Mucosa of stomach (tissue), 1 donor: ENCODE measurements at regions not wholly inside any gene's neighbourhood (a gene's known extent, or its start where the extent isn't known, plus 50 kb on each side); places are given as distances from the start of the nearest gene placed in this dataset.
"Not testable (repeated sequence)": the region's sequence is repeated elsewhere in the genome, so short reads cannot be mapped to it uniquely, and the experiment has no call there.

Source experiments
- H3K27me3 ChIP-seq: one replicate; pipeline ENCODE4 v1.7.0; 2013; ENCODE audit warnings: mild to moderate bottlenecking, low read length; ENCODE audit not compliant: control insufficient read depth, insufficient read depth
- H3K36me3 ChIP-seq: one replicate; pipeline ENCODE4 v1.7.0; 2013; ENCODE audit warnings: low read length; ENCODE audit not compliant: control insufficient read depth, insufficient read depth
- H3K4me1 ChIP-seq: one replicate; pipeline ENCODE4 v1.7.0; 2013; ENCODE audit warnings: mild to moderate bottlenecking, low read length; ENCODE audit not compliant: control insufficient read depth, insufficient read depth
- H3K4me3 ChIP-seq: one replicate; pipeline ENCODE4 v1.7.0; 2013; ENCODE audit warnings: low read length
- H3K9ac ChIP-seq: one replicate; pipeline ENCODE4 v1.7.0; 2013; ENCODE audit warnings: mild to moderate bottlenecking, low read length, moderate library complexity
- H3K9me3 ChIP-seq: one replicate; pipeline ENCODE4 v1.7.0; 2013; ENCODE audit warnings: mild to moderate bottlenecking, low read length, moderate library complexity; ENCODE audit not compliant: control insufficient read depth
- donor health status: Pancreatic carcinoma.

DNA sequence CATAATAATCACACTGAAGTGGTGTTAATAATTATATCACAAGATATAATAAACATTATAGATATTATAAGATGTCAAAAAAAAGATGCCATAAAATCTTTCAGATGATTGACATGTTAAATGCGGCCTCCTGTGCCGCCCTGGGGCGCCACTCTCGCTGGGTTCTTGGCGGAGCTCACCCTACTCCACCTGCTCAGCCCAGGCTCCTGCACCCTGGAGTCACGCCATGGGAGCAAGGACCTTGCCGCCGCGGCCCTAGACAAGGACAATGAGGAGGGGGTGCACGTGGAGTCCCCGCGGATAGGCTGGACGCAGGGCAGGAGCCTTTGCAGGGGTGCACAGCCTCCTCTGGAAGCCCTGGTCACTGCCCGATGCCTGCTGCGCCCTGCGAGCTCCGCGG lies 77.5 kb upstream of the ZNF337 start:
- not testable (repeated sequence) for H3K4me3 ChIP-seq, H3K9ac ChIP-seq, H3K36me3 ChIP-seq, H3K9me3 ChIP-seq, H3K27me3 ChIP-seq, H3K4me1 ChIP-seq

DNA sequence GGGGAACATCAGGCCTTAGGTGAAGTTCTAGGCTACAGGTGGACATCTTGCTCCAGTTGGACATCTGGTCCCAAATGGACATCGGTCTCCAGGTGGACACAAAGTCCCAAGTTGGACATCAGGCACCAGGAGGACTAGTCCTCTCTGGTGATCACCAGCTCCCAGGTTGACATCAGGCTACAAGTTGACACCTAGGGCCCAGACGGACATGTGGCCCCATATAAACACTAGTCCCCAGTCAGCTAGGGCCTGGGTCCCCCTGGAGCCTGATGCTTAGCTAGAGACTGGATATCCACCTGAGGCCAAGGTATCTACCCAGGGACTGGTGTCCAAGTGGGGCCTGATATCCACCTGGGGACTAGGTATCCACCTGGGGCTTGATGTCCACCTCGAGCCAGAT lies 75.8 kb upstream of the ZNF337 start:
- not testable (repeated sequence) for H3K4me3 ChIP-seq, H3K4me1 ChIP-seq, H3K9ac ChIP-seq

DNA sequence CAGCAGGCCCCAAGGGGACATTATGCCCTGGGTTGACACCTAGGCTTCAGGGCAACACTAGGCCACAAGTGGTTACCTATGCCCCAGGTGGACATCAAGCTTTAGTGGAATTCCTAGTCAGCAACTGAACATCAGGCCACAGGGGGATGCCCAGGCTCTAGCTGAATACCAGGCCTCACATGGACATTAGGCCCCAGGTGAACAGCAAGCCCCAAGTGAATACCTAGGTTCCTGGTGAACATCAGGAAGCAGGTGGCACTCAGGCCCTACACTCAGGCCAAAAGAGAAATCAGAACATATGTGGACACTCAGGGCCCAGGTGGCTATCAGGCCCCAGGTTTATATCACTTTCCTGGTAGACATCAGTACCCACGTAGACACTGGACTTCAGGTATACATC lies 75.2 kb upstream of the ZNF337 start:
- not testable (repeated sequence) for H3K9me3 ChIP-seq, H3K4me1 ChIP-seq, H3K9ac ChIP-seq, H3K36me3 ChIP-seq, H3K27me3 ChIP-seq, H3K4me3 ChIP-seq

More for the DNA sequence above, 75.8 kb upstream of the ZNF337 start:
- not testable (repeated sequence) for H3K9me3 ChIP-seq, H3K36me3 ChIP-seq, H3K27me3 ChIP-seq

DNA sequence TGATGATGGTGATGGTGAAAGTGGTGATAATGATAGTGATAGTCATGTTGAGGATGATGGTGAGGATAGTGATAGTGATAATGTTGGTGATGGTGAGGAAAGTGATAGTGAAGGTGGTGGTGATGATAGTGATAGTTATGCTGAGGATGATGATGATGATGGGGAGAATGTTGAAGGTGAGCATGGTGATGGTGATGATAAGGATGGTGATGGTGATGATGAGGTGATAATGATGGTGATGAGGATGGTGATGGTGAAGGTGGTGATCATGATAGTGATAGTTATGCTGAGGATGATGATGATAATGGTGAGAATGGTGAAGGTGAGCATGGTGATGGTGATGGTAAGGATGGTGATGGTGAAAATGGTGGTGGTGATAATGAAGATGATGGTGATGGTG lies 64.9 kb upstream of the ZNF337 start:
- Histone ChIP-seq H3K9ac (no peak overlapping the region), H3K36me3 (no peaks in the 10 kb centered on the region), H3K27me3 (no peaks in the 10 kb centered on the region), H3K9me3 (no peaks in the 10 kb centered on the region), H3K4me1 (no peaks in the 10 kb centered on the region), H3K4me3 (no peak overlapping the region)

DNA sequence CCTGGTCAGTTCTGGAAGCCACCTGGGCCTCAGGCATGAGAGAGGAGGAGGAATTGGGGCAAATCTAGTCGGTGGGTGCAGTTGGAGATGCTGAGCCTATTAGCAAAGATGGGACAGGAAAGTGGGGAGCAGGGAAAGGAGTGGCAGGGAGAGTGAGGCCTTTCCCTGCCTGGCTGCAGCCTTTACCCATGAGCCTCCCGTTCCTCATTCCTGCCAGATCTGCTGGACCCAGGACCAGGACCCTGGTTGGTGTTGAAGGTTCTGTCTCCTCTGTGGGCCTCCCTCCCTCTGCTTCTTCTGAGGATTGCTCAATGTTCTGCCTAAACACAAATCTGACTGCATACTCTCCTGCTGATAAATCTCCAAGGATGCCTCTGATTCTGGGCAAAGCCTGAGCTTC lies 64.4 kb upstream of the ZNF337 start:
- not testable (repeated sequence) for H3K36me3 ChIP-seq, H3K4me3 ChIP-seq, H3K9me3 ChIP-seq, H3K9ac ChIP-seq, H3K27me3 ChIP-seq, H3K4me1 ChIP-seq

DNA sequence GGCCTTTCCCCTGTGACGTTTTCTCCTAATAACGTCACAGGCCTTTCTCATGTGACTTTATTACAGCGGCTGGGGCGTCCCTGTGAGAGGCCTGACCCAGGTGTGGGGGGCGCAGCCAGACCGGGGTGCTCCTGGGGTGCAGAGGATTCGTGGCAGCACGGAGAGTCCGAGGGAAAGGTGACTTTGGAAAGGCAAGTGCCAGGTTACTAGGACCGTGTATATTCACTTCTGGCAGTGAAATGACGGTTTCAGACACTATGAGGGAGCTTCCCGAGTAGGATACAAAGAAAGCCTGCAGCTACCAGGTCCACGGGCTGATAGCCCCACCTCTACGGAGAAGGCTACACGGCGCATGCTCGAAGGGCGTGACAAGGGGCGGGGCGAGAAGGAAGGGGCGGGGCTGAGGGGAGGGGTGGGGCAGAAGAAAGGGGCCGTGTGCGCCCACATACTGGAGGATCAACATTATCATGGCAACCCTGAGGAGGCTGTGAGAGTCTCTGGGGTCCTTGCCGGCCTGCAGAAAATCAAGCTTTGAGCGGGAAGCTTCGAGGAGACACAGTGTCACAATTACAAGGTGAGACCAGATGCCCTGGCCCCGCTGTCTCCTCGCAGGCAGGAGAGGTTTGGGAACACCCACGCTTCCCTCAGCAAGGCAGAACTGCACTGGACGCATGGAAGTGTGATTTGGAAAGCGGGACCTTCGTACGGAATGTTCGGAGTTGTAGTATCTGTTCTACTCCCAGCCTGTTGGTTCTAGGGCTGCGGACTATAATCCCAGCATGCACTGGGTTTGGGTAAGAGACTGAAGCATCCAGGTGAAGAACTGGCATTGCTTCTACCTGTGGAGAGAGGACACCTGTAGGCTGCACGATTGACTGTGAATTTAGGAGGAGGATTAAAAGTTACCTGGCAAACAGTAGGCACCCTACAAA lies 54.4 kb upstream of the ZNF337 start:
- peak overlapping the region; percentile 76 for H3K9ac ChIP-seq

DNA sequence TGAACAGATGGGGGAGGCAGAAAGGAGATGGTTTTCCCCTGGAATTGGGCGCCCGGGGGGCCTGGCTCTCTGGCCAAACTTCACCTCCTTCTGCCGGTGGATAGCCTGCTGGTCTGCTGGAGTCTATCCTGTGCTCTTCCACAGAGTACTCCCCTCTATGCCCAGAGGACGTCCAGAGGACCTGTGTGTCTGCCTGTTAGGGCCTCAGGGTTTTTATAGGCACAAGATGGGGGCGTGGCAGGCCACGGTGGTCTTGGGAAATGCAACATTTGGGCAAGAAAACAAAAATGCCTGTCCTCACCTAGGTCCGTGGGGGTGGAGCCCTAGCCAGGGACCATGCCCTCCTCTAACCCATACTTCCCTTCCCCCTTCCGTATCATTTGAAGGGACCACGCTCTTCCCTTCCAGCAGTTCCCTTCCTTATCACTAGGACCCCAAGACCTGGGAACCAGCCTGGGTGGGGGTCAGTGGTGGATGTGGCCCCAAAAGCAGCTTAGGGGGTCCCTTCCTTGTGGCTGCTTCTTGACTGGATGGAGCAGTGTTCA lies 53.6 kb upstream of the ZNF337 start:
- H3K9ac ChIP-seq = peak overlapping the region; percentile 76

More for the DNA sequence above, 54.4 kb upstream of the ZNF337 start:
- no peaks in the 10 kb centered on the region for H3K36me3 ChIP-seq
- no peaks in the 10 kb centered on the region for H3K9me3 ChIP-seq
- H3K4me1 ChIP-seq = no peaks in the 10 kb centered on the region
- peak overlapping the region; percentile 34 for H3K4me3 ChIP-seq
- H3K27me3 ChIP-seq = no peaks in the 10 kb centered on the region

DNA sequence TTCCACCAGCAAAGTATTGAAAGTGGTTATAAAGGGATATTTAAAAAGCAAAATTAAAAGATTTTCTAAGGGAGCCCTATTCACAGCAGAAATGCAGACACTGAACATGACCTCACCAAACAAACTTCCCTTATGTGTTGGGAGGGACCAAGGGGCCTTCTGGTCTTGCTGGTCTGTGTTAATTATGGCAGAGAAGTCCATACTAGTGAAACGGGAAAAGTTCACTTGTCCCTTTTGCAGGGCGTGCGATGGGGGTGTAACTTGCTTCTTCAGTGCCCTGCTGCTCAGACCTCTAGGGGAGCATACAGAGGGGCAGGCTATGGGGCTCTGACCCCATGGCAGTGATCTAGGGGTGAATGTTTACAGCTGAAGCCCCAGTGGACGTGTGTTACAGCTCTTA lies 53.0 kb upstream of the ZNF337 start:
- no peaks in the 10 kb centered on the region for H3K4me1 ChIP-seq
- no peaks in the 10 kb centered on the region for H3K36me3 ChIP-seq
- H3K27me3 ChIP-seq = no peaks in the 10 kb centered on the region
- no peak overlapping the region for H3K9ac ChIP-seq
- H3K9me3 ChIP-seq = no peaks in the 10 kb centered on the region
- no peak overlapping the region for H3K4me3 ChIP-seq

More for the DNA sequence above, 53.6 kb upstream of the ZNF337 start:
- H3K4me1 ChIP-seq = no peaks in the 10 kb centered on the region
- H3K4me3 ChIP-seq = peak overlapping the region; percentile 34
- no peaks in the 10 kb centered on the region for H3K27me3 ChIP-seq
- H3K9me3 ChIP-seq = no peaks in the 10 kb centered on the region
- no peaks in the 10 kb centered on the region for H3K36me3 ChIP-seq
